T-helper 17 cell (primary cell): ENCODE measurements at regions not wholly inside any gene's neighbourhood (a gene's known extent, or its start where the extent isn't known, plus 50 kb on each side); places are given as distances from the start of the nearest gene placed in this dataset.

Source experiments
- ATAC-seq: fragments of 150-1000 bp; cut with Tn5 transposase; 2 replicates; pipeline ENCODE4 v1.10.0; 2021; ENCODE audit warnings: mild to moderate bottlenecking, moderate library complexity
- DNase-seq, 3 donors: peaks; one replicate each; pipeline versions ENCODE4 v3.0.0 to v3.0.0-alpha.2; 2020 to 2021
- H3K9me3 ChIP-seq: one replicate; pipeline ENCODE4 v1.7.0; 2013; ENCODE audit warnings: low read length, mild to moderate bottlenecking; ENCODE audit not compliant: control insufficient read depth, poor library complexity, severe bottlenecking
- H3K27ac Mint-ChIP-seq: one replicate; pipeline ENCODE4 v1.8.0; 2022; ENCODE audit warnings: mild to moderate bottlenecking, moderate library complexity, mixed read lengths
- H3K27me3 Mint-ChIP-seq: one replicate; pipeline ENCODE4 v1.8.0; 2022; ENCODE audit warnings: mixed read lengths
- H3K36me3 Mint-ChIP-seq: one replicate; pipeline ENCODE4 v1.8.0; 2022; ENCODE audit warnings: low read depth, mixed read lengths
- H3K4me1 Mint-ChIP-seq: one replicate; pipeline ENCODE4 v1.8.0; 2022; ENCODE audit warnings: mild to moderate bottlenecking, mixed read lengths
- H3K4me3 Mint-ChIP-seq: one replicate; pipeline ENCODE4 v1.8.0; 2022; ENCODE audit warnings: mild to moderate bottlenecking, moderate library complexity, mixed read lengths

GRCh38 chr1:38142606-38143005, 96.0 kb upstream of the POU3F1 start:
- DNase-seq (no peak), ATAC-seq (no peak)
- H3K9me3 ChIP-seq = no peaks in the 10 kb centered on the region
- Mint-ChIP-seq H3K36me3 (peaks cover 11% of the 10 kb centered on the region), H3K4me3 (no peak overlapping the region), H3K4me1 (peaks cover 6% of the 10 kb centered on the region), H3K27me3 (peaks cover 64% of the 10 kb centered on the region), H3K27ac (no peak overlapping the region)

GRCh38 chr1:38141483-38141882, 94.9 kb upstream of the POU3F1 start:
- no peak for ATAC-seq
- peaks cover 11% of the 10 kb centered on the region for H3K36me3 Mint-ChIP-seq
- peaks cover 75% of the 10 kb centered on the region for H3K27me3 Mint-ChIP-seq
- H3K9me3 ChIP-seq = no peaks in the 10 kb centered on the region
- no peak for DNase-seq
- H3K4me3 Mint-ChIP-seq = no peak overlapping the region
- H3K27ac Mint-ChIP-seq = no peak overlapping the region
- H3K4me1 Mint-ChIP-seq = peaks cover 6% of the 10 kb centered on the region

GRCh38 chr1:38139738-38140487, 93.3 kb upstream of the POU3F1 start:
- DNase-seq = no peak
- peaks cover 91% of the 10 kb centered on the region for H3K27me3 Mint-ChIP-seq
- H3K27ac Mint-ChIP-seq = no peak overlapping the region
- peaks cover 6% of the 10 kb centered on the region for H3K4me1 Mint-ChIP-seq
- no peaks in the 10 kb centered on the region for H3K9me3 ChIP-seq
- H3K36me3 Mint-ChIP-seq = peaks cover 11% of the 10 kb centered on the region
- H3K4me3 Mint-ChIP-seq = no peak overlapping the region
- ATAC-seq = no peak

- Mint-ChIP-seq H3K4me1 (peaks cover 6% of the 10 kb centered on the region), H3K27me3 (peaks cover 90% of the 10 kb centered on the region), H3K36me3 (peaks cover 9% of the 10 kb centered on the region), H3K27ac (no peak overlapping the region), H3K4me3 (no peak overlapping the region)
- no peak for DNase-seq
- no peaks in the 10 kb centered on the region for H3K9me3 ChIP-seq
- ATAC-seq = no peak
These were observed 92.1 kb upstream of the POU3F1 start for GRCh38 chr1:38138498-38139233.

GRCh38 chr1:38137164-38137563, 90.6 kb upstream of the POU3F1 start:
- peaks cover 6% of the 10 kb centered on the region for H3K4me1 Mint-ChIP-seq
- no peak overlapping the region for H3K4me3 Mint-ChIP-seq
- H3K27ac Mint-ChIP-seq = no peak overlapping the region
- peaks cover 88% of the 10 kb centered on the region for H3K27me3 Mint-ChIP-seq
- DNase-seq = no peak
- ATAC-seq = no peak
- no peaks in the 10 kb centered on the region for H3K9me3 ChIP-seq
- H3K36me3 Mint-ChIP-seq = peaks cover 9% of the 10 kb centered on the region

GRCh38 chr1:38135625-38136414, 89.2 kb upstream of the POU3F1 start:
- peaks cover 3% of the 10 kb centered on the region for H3K36me3 Mint-ChIP-seq
- H3K4me1 Mint-ChIP-seq = peaks cover 7% of the 10 kb centered on the region
- no peak overlapping the region for H3K4me3 Mint-ChIP-seq
- no peak for ATAC-seq
- H3K27me3 Mint-ChIP-seq = peaks cover 93% of the 10 kb centered on the region
- no peak for DNase-seq
- H3K9me3 ChIP-seq = no peaks in the 10 kb centered on the region
- peak overlapping the region; percentile 32 for H3K27ac Mint-ChIP-seq

- H3K4me3 Mint-ChIP-seq = no peak overlapping the region
- DNase-seq (no peak), ATAC-seq (no peak)
- H3K27ac Mint-ChIP-seq = no peak overlapping the region
- H3K27me3 Mint-ChIP-seq = peaks cover 92% of the 10 kb centered on the region
- H3K36me3 Mint-ChIP-seq = no peaks in the 10 kb centered on the region
- H3K4me1 Mint-ChIP-seq = peaks cover 4% of the 10 kb centered on the region
- H3K9me3 ChIP-seq = no peaks in the 10 kb centered on the region
These were observed 87.7 kb upstream of the POU3F1 start for GRCh38 chr1:38134294-38134755.

- no peak overlapping the region for H3K27ac Mint-ChIP-seq
- peaks cover 92% of the 10 kb centered on the region for H3K27me3 Mint-ChIP-seq
These were observed 87.2 kb upstream of the POU3F1 start for GRCh38 chr1:38133756-38134155.

GRCh38 chr1:38133304-38133703, 86.7 kb upstream of the POU3F1 start:
- ATAC-seq (no peak), DNase-seq (no peak)
- Mint-ChIP-seq H3K27ac (no peak overlapping the region), H3K27me3 (peaks cover 87% of the 10 kb centered on the region), H3K4me3 (no peak overlapping the region), H3K36me3 (no peaks in the 10 kb centered on the region), H3K4me1 (peaks cover 4% of the 10 kb centered on the region)
- no peaks in the 10 kb centered on the region for H3K9me3 ChIP-seq

More at GRCh38 chr1:38133756-38134155, 87.2 kb upstream of the POU3F1 start:
- no peaks in the 10 kb centered on the region for H3K9me3 ChIP-seq
- Mint-ChIP-seq H3K4me3 (no peak overlapping the region), H3K4me1 (peaks cover 4% of the 10 kb centered on the region), H3K36me3 (no peaks in the 10 kb centered on the region)
- DNase-seq = no peak
- ATAC-seq = no peak

- no peak overlapping the region for H3K27ac Mint-ChIP-seq
These were observed 86.1 kb upstream of the POU3F1 start for GRCh38 chr1:38132681-38133080.

GRCh38 chr1:38131024-38131585, 84.5 kb upstream of the POU3F1 start:
- Mint-ChIP-seq H3K36me3 (no peaks in the 10 kb centered on the region), H3K27ac (no peak overlapping the region), H3K4me3 (no peak overlapping the region), H3K27me3 (peaks cover 78% of the 10 kb centered on the region), H3K4me1 (peaks cover 6% of the 10 kb centered on the region)
- DNase-seq (no peak), ATAC-seq (no peak)
- no peaks in the 10 kb centered on the region for H3K9me3 ChIP-seq

More at GRCh38 chr1:38132681-38133080, 86.1 kb upstream of the POU3F1 start:
- DNase-seq (no peak), ATAC-seq (no peak)
- Mint-ChIP-seq H3K4me3 (no peak overlapping the region), H3K27me3 (peaks cover 85% of the 10 kb centered on the region), H3K36me3 (no peaks in the 10 kb centered on the region), H3K4me1 (peaks cover 4% of the 10 kb centered on the region)
- no peaks in the 10 kb centered on the region for H3K9me3 ChIP-seq

- H3K36me3 Mint-ChIP-seq = peaks cover 2% of the 10 kb centered on the region
- H3K4me1 Mint-ChIP-seq = peaks cover 6% of the 10 kb centered on the region
- no peak for DNase-seq
- ATAC-seq = no peak
- H3K27ac Mint-ChIP-seq = no peak overlapping the region
- H3K9me3 ChIP-seq = no peaks in the 10 kb centered on the region
- H3K4me3 Mint-ChIP-seq = no peak overlapping the region
- peaks cover 69% of the 10 kb centered on the region for H3K27me3 Mint-ChIP-seq
These were observed 83.4 kb upstream of the POU3F1 start for GRCh38 chr1:38129971-38130370.

GRCh38 chr1:38129473-38129872, 82.9 kb upstream of the POU3F1 start:
- Mint-ChIP-seq H3K4me3 (no peak overlapping the region), H3K4me1 (peaks cover 6% of the 10 kb centered on the region), H3K36me3 (peaks cover 2% of the 10 kb centered on the region), H3K27ac (no peak overlapping the region), H3K27me3 (peaks cover 69% of the 10 kb centered on the region)
- ATAC-seq (no peak), DNase-seq (no peak)
- no peaks in the 10 kb centered on the region for H3K9me3 ChIP-seq
